OCI-M1 (cell line): ENCODE measurements at regions not wholly inside any gene's neighbourhood (a gene's known extent, or its start where the extent isn't known, plus 50 kb on each side); places are given as distances from the start of the nearest gene placed in this dataset.

Experiments used
- DNase-seq: peaks from one replicate; lab custom pipeline; 2025; lab: John Stamatoyannopoulos, UW

- DNase-seq = no peak
These were observed 341.7 kb downstream of the GPR37 start for GRCh38 chr7:124423863-124424262.

GRCh38 chr7:124422081-124422480 is 343.5 kb downstream of the GPR37 start:
- no peak for DNase-seq

- no peak for DNase-seq
These were observed 345.2 kb downstream of the GPR37 start for GRCh38 chr7:124420367-124420766.

DNA sequence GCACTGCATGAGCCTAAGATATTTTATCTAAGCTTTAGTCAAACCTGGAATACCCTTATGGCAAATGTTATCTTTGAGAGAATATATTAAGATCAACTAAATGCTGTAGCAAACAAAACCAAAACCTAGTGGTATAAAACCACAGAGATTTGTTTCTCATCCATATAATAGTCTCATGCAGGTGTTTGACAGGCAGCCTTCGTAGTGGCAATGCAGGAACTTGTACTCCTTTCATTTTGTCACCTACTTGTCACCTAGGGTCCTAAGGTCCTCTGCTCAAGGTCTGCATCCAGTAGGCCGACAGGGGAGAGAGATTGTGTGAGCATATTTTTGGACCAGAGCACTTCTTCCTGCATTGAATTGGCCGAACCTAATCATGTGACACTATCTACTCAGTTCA is 352.6 kb downstream of the GPR37 start:
- no peak for DNase-seq

DNA sequence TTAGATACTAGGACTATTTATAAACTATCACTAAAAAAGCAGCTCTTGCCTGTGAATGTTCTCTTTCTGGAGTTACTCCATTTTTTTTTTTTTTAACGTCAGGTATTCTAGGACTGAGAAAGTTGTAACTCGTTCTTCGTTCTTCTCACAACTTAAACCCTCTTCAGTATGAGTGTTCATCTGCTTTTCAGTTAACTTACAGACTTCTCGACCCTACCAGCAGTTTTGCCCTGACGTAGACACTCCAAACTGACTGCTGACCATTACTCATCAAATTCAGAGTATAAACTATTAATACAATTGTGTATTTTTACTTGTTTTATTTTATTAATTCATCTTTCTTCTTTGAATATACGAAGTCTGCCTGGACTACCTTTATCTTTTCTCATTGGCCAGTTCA is 353.1 kb downstream of the GPR37 start:
- DNase-seq = no peak

DNA sequence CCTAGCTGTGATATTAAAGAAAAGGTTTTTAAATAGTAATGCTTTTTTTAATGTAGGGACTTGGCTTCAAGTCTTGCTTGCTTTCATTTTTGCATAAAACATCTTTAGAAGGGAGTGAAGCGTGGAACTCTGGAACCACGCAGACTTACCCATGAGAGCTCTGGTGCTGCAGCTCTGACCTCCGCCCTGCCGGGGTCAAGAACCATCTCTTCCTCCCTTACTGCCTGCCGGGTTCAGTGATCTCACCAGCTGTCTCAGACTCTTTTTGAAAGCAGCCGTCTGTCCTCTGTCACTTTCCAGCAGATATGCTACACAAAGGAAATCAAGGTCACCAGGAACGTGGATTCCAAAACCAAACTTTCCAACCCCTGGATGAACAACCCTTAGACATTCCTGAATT is 353.8 kb downstream of the GPR37 start:
- no peak for DNase-seq

DNA sequence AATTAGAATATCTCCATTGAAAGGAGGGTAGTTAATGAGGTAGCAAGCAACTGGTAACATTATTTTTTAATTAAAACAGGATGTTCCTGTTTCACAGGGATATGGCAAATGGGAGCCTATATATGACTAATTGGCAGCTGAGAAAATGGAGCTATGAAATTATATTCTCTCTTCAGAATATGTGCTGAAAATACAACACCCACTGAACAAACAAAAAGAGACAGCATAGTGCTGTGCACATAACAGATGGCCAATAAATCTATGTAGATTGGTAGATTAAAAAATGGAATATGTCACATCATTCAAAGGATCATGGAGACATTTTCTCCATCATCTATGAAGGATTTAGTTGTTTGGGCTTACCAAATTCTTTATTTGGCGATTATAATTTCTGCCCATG is 362.0 kb downstream of the GPR37 start:
- DNase-seq = no peak

DNA sequence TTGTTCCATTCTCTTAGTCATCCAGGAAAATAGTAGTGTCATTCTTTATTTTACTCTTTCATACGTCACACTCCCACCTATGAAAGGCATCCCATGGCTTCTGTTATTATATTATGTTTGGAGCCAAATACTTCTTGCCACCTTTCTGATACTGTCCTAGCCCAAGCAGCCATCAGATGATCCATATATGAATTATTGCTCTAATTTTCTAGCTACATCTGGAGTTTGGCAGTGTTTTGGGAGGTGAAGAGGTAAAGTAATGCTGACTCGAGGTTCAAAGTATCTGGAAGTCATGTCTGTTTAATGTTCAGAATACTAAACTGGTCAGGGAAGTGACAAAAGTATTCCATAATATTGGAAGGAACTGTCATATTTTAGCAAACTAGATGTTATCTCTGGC is 362.5 kb downstream of the GPR37 start:
- no peak for DNase-seq

DNA sequence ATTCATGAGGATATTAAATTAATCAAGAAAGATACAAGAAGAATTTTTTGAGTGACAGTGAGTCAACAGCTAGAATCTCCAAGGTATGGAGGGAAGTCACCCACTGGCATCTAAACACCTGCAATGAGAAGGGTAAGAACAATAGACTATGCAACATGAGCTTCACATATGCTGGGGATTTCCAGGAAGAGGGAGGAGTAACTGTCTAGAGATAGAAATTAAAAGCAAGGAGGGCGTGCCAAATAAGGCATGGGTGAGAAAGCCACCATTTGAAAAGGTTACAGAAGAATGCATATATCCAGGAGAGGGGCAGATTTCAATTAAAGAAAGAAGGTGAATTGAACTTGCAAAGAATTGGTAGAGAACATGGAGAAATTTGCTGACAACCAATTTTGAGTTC is 365.7 kb downstream of the GPR37 start:
- peak; percentile 60 for DNase-seq

- no peak for DNase-seq
These were observed 366.2 kb upstream of the TMEM229A start for GRCh38 chr7:124398937-124399552.

DNA sequence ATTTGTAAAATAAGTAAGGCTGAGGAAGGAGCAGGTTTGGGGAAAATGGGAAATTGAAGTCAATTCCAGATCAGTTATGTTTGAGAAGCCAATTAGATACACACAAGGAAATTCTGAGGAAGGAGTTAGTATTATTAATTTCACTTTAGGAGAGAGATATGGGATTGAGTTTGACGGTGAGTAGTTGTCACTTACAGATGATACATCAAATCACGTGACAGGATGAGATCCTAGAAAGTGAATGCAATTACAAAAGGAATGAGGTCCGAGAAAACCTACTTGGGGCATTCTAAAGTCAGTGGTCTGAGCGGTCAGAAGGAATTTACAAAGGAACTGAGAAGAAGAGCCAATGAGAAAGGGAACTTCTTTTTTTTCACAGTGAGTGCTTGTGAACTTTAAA is 364.3 kb upstream of the TMEM229A start:
- DNase-seq = no peak

DNA sequence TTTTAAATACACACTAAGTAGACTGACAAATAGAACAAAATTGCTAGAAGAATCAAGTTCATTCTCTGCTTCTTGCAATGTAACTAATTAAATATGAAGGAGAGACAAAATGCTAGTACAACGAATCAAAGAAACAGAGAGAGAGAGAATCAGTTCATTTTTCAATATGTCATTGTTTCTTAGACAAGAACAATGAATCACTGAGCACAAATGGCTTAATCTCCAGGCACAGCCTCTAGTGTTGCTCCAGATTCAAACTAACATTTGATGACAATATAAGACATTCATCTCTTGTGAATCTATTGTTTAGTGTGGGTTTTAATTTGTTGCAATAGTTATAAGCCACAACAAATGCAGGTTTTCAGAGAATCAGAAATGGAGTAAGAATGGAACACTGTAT is 357.4 kb upstream of the TMEM229A start:
- DNase-seq = no peak

GRCh38 chr7:124388751-124389150 is 355.9 kb upstream of the TMEM229A start:
- no peak for DNase-seq

GRCh38 chr7:124387056-124387455 is 354.2 kb upstream of the TMEM229A start:
- peak; percentile 34 for DNase-seq

- DNase-seq = peak; percentile 92
These were observed 346.4 kb upstream of the TMEM229A start for GRCh38 chr7:124379296-124379695.

GRCh38 chr7:124376111-124376510 is 343.2 kb upstream of the TMEM229A start:
- peak; percentile 5 for DNase-seq

DNA sequence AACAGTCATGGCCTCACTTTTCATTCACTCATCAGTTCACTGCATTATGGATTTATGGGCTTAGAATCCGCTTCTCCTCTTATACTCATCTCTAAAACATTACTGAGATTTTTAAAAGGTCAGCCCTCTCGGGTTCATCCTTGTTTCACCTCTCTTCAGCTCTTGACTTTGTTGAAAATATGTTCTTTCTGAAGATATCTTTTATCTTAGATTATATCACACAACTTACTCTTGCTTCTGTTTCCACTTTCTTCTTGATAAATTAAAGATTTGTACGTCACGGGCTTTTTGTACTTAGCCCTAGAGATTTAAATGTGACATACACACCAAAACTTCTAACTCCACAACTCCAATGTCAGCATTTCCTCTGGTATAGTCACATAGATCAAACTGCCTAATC is 342.5 kb upstream of the TMEM229A start:
- DNase-seq = no peak

- DNase-seq = peak; percentile 58
These were observed 336.4 kb upstream of the TMEM229A start for GRCh38 chr7:124369310-124369709.

DNA sequence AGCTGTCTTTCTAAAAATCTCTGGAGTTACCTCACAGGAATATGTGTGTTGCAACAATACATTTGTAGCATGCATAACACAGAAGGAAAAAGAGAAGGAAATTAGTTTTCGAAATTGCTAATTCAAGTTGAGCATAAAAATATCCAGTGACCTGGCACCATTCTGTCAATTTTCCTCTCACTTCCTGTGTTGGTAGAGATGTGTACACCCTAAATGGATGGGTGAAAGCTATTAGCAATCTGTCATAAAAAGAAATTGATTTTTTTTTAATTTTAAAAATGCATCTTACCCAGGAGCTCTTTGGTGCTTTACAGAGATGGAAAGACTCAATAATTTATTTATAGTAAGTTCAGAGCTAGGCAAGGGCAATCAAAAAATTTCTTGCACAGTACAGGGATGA is 333.3 kb upstream of the TMEM229A start:
- DNase-seq = no peak

- DNase-seq = no peak
These were observed 331.4 kb upstream of the TMEM229A start for GRCh38 chr7:124364283-124364682.

- DNase-seq = no peak
These were observed 321.3 kb upstream of the TMEM229A start for GRCh38 chr7:124354201-124354600.

DNA sequence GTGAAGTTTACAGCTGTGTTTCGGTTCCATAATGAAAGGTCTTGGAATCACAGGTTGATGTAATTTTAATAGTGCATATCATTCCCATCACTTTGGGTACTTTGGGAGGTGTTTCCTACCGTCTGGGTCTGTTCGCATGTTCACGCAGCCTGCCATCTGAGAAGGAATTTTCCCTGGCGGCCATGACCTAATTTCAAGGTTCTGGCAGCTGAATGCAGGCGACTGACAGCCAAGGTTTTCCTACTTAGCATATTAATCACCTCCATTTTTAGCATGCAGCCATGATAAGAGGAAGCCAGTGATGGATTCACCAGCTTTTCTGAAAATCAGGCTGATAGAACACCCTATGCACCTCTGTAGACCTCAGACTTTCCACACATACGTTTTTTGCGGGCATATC is 319.1 kb upstream of the TMEM229A start:
- DNase-seq = no peak

DNA sequence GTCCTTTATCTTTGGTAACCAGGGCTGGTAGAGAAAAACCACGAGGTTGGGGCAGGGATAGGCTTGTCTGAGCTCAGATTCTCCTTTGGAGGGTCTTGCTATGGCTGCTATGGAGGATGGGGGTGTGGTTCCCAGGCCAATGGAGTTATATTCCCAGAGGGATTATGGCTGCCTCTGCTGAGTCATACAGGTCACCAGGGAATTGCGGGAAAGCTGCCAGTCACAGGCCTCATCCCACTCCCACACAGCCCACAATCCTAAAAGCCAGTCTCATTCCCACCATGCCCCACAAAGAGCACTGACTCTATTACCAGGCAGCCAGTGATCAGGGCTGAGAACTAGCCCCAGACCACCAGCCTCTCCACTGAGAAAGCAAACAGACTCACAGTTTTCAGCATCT is 316.6 kb upstream of the TMEM229A start:
- DNase-seq = no peak

DNA sequence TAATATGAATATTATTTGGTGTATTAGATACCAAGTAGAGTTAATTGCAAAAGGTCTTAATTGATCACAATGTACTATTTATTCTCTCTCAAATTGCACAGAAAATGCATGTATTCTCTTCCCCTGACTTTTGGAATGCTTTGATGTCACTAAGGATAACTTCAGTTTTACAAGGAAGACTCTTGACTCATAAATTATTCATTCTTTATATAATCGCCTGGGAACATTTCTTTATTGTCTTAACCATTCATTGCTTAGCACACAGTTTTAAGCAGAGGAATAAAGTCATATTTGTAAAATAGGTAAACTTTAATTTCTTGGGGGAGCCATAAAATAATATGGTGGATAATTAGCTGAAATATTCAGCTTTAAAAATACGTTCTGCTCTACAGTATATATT is 306.0 kb upstream of the TMEM229A start:
- no peak for DNase-seq
